GM21423 (cell line): ENCODE measurements at regions not wholly inside any gene's neighbourhood (a gene's known extent, or its start where the extent isn't known, plus 50 kb on each side); places are given as distances from the start of the nearest gene placed in this dataset.
A peak's percentile ranks its signal among the peaks of the same experiment; 100 is the strongest.

Experiments
- ATAC-seq: cut with Tn5 transposase; IDR thresholded peaks from one replicate; pipeline ENCODE4 v1.9.1; 2021; ENCODE audit warnings: mild to moderate bottlenecking, moderate library complexity; ENCODE audit not compliant: unreplicated experiment

GRCh38 chr1:88179943-88180342 lies 504.1 kb upstream of the PKN2 start:
- ATAC-seq = no peak

- peak; percentile 96 for ATAC-seq
These were observed 503.5 kb upstream of the PKN2 start for GRCh38 chr1:88180449-88181108.

- ATAC-seq = no peak
These were observed 497.2 kb upstream of the PKN2 start for GRCh38 chr1:88186911-88187310.

- no peak for ATAC-seq
These were observed 496.0 kb upstream of the PKN2 start for GRCh38 chr1:88188038-88188437.

GRCh38 chr1:88189525-88189924 lies 494.5 kb upstream of the PKN2 start:
- no peak for ATAC-seq

- peak; percentile 95 for ATAC-seq
These were observed 492.2 kb upstream of the PKN2 start for GRCh38 chr1:88191917-88192316.

- ATAC-seq = no peak
These were observed 489.5 kb upstream of the PKN2 start for GRCh38 chr1:88194542-88194941.

- no peak for ATAC-seq
These were observed 483.5 kb upstream of the PKN2 start for GRCh38 chr1:88200545-88200944.

GRCh38 chr1:88204111-88204510 lies 480.0 kb upstream of the PKN2 start:
- no peak for ATAC-seq

GRCh38 chr1:88204612-88205167 lies 479.4 kb upstream of the PKN2 start:
- no peak for ATAC-seq

- no peak for ATAC-seq
These were observed 475.7 kb upstream of the PKN2 start for GRCh38 chr1:88208389-88208788.

GRCh38 chr1:88210103-88210787 lies 473.8 kb upstream of the PKN2 start:
- ATAC-seq = no peak

GRCh38 chr1:88216441-88216840 lies 467.6 kb upstream of the PKN2 start:
- no peak for ATAC-seq

- no peak for ATAC-seq
These were observed 466.7 kb upstream of the PKN2 start for GRCh38 chr1:88217386-88217785.

GRCh38 chr1:88219521-88219920 lies 464.6 kb upstream of the PKN2 start:
- ATAC-seq = no peak

GRCh38 chr1:88221411-88221810 lies 462.7 kb upstream of the PKN2 start:
- no peak for ATAC-seq

- no peak for ATAC-seq
These were observed 459.2 kb upstream of the PKN2 start for GRCh38 chr1:88224906-88225305.

GRCh38 chr1:88228114-88228513 lies 456.0 kb upstream of the PKN2 start:
- ATAC-seq = no peak

GRCh38 chr1:88230126-88230525 lies 453.9 kb upstream of the PKN2 start:
- ATAC-seq = no peak

- no peak for ATAC-seq
These were observed 447.0 kb upstream of the PKN2 start for GRCh38 chr1:88237058-88237457.

GRCh38 chr1:88239205-88239604 lies 444.9 kb upstream of the PKN2 start:
- ATAC-seq = no peak

- no peak for ATAC-seq
These were observed 436.4 kb upstream of the PKN2 start for GRCh38 chr1:88247666-88248065.
